Uterus (tissue), 3 donors: ENCODE measurements at regions not wholly inside any gene's neighbourhood (a gene's known extent, or its start where the extent isn't known, plus 50 kb on each side); places are given as distances from the start of the nearest gene placed in this dataset.

Experiments
- DNase-seq, 2 donors: peaks; one replicate each; pipeline ENCODE4 v3.0.0-alpha.2; 2019 to 2020
- H3K27ac ChIP-seq, 2 donors: fragments of 200-600 bp; sonication (generic); 1 replicate in 1 of 2; 2 replicates in 1 of 2; pipeline ENCODE4 v1.5.1; 2016 to 2018
- H3K27me3 ChIP-seq, 2 donors: fragments of 200-600 bp; sonication (generic); one replicate each; pipeline ENCODE4 v1.5.1; 2018 to 2019; ENCODE audit warnings: control low read depth in 1 of 2
- H3K36me3 ChIP-seq, 2 donors: fragments of 200-600 bp; sonication (generic); one replicate each; pipeline ENCODE4 v1.5.1; 2019; ENCODE audit warnings: control low read depth in 1 of 2
- H3K4me1 ChIP-seq, 2 donors: fragments of 200-600 bp; sonication (generic); one replicate each; pipeline ENCODE4 v1.5.1; 2018 to 2019; ENCODE audit warnings: control low read depth in 1 of 2
- H3K4me3 ChIP-seq, 2 donors: fragments of 200-600 bp; sonication (generic); 1 replicate in 1 of 2; 2 replicates in 1 of 2; pipeline ENCODE4 v1.5.1; 2018 to 2019; ENCODE audit warnings: mild to moderate bottlenecking in 1 of 2
- H3K9me3 ChIP-seq, 2 donors: fragments of 200-600 bp; sonication (generic); one replicate each; pipeline ENCODE4 v1.5.1; 2019; ENCODE audit warnings: control low read depth in 1 of 2
- POLR2A ChIP-seq, 2 donors: fragments of 450-650 bp; IDR thresholded peaks; one replicate each; pipeline ENCODE4 v1.6.1; 2016; ENCODE audit warnings: antibody characterized with exemption in 2 of 2, mild to moderate bottlenecking in 1 of 2, moderate library complexity in 1 of 2
- intact Hi-C: fragments of 100-400 bp; cut with DNase I; formaldehyde crosslinking; loops from one replicate; pipeline ENCODE4 v1.15.1; 2023; ENCODE audit warnings: low total_unique reads
- TF ChIP-seq, protein P1 (sequence below), 4 experiments: fragments of 200-600 bp in 2 of 4; fragments of 450-650 bp in 2 of 4; sonication (generic) in 2 of 4; IDR thresholded peaks; one replicate each; pipeline ENCODE4 v1.5.1; 2016 to 2019; ENCODE audit warnings: antibody characterized with exemption in 4 of 4, mild to moderate bottlenecking in 2 of 4, moderate library complexity in 1 of 4
- donor health status: DM: yes; HTN: yes; CAD: no.

GRCh38 chr13:86383151-86383550 lies 583.9 kb upstream of the SLITRK6 start:
- H3K9me3 ChIP-seq = no peaks in the 10 kb centered on the region
- no peaks in the 10 kb centered on the region for H3K36me3 ChIP-seq
- intact Hi-C loops = no loop called here
- no peaks in the 10 kb centered on the region for H3K27me3 ChIP-seq
- TF ChIP-seq, protein P1, sequence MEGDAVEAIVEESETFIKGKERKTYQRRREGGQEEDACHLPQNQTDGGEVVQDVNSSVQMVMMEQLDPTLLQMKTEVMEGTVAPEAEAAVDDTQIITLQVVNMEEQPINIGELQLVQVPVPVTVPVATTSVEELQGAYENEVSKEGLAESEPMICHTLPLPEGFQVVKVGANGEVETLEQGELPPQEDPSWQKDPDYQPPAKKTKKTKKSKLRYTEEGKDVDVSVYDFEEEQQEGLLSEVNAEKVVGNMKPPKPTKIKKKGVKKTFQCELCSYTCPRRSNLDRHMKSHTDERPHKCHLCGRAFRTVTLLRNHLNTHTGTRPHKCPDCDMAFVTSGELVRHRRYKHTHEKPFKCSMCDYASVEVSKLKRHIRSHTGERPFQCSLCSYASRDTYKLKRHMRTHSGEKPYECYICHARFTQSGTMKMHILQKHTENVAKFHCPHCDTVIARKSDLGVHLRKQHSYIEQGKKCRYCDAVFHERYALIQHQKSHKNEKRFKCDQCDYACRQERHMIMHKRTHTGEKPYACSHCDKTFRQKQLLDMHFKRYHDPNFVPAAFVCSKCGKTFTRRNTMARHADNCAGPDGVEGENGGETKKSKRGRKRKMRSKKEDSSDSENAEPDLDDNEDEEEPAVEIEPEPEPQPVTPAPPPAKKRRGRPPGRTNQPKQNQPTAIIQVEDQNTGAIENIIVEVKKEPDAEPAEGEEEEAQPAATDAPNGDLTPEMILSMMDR (IDR thresholded peaks at IDR 0.05) = no peak
- TF ChIP-seq POLR2A (IDR thresholded peaks at IDR 0.05) = no peak
- H3K27ac ChIP-seq = no peak overlapping the region
- no peak for DNase-seq
- H3K4me1 ChIP-seq = no peaks in the 10 kb centered on the region
- no peak overlapping the region for H3K4me3 ChIP-seq

DNA sequence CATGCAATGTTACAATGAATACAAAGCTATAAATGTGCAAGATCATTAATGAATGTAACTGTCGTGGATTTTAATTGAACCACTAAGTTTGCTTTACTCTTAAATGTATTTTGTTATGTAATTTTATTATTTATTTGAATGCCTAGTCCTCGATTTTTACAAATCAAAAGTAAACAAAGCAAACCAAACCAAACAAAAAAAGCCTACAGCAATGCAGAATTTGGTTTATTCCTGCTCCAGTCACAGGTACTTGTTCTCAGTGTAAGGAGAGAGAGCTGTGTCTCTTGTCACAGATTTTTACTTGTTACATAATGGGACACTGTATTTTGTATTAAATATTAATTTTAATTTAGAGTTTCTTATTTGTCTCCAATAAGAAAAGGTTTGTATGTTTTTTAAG lies 584.3 kb upstream of the SLITRK6 start:
- Histone ChIP-seq H3K4me1 (no peaks in the 10 kb centered on the region), H3K27me3 (no peaks in the 10 kb centered on the region), H3K27ac (no peak overlapping the region), H3K4me3 (no peak overlapping the region), H3K36me3 (no peaks in the 10 kb centered on the region), H3K9me3 (no peaks in the 10 kb centered on the region)
- intact Hi-C loops = no loop called here
- TF ChIP-seq, protein P1 (IDR thresholded peaks at IDR 0.05) = no peak
- TF ChIP-seq POLR2A (IDR thresholded peaks at IDR 0.05) = no peak
- DNase-seq = no peak

GRCh38 chr13:86397635-86398034 lies 598.4 kb upstream of the SLITRK6 start:
- H3K27ac ChIP-seq = no peak overlapping the region
- intact Hi-C loops = no loop called here
- H3K36me3 ChIP-seq = no peaks in the 10 kb centered on the region
- H3K27me3 ChIP-seq = no peaks in the 10 kb centered on the region
- H3K4me3 ChIP-seq = no peak overlapping the region
- no peaks in the 10 kb centered on the region for H3K4me1 ChIP-seq
- no peak for DNase-seq
- TF ChIP-seq, protein P1 (IDR thresholded peaks at IDR 0.05) = no peak
- TF ChIP-seq POLR2A (IDR thresholded peaks at IDR 0.05) = no peak
- no peaks in the 10 kb centered on the region for H3K9me3 ChIP-seq

- DNase-seq = no peak
- no peaks in the 10 kb centered on the region for H3K4me1 ChIP-seq
- no peaks in the 10 kb centered on the region for H3K36me3 ChIP-seq
- H3K27me3 ChIP-seq = no peaks in the 10 kb centered on the region
- intact Hi-C loops = no loop called here
- TF ChIP-seq POLR2A (IDR thresholded peaks at IDR 0.05) = no peak
- TF ChIP-seq, protein P1 (IDR thresholded peaks at IDR 0.05) = no peak
- no peak overlapping the region for H3K27ac ChIP-seq
- H3K4me3 ChIP-seq = no peak overlapping the region
- no peaks in the 10 kb centered on the region for H3K9me3 ChIP-seq
Observed at GRCh38 chr13:86399572-86399971, 600.4 kb upstream of the SLITRK6 start.

DNA sequence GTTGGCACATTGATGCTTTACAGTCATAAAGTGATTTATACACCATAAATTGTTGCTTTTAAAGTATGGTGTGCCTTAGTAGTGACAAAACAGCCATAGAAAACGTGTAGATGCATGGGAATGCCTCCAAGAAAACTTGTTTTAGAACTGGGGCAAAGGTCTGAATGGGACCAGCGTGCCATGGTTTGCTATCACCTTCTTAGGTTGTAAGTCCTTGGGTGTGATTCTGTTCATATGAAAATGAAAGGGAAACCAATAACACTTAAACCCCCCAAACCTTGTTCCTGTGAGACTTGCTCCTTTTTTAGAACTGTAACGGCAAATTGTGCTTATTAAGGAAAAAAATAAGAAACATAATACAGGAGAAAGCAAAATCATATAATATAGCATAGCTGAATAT lies 603.3 kb upstream of the SLITRK6 start:
- no peaks in the 10 kb centered on the region for H3K36me3 ChIP-seq
- no peak for DNase-seq
- intact Hi-C loops = no loop called here
- H3K4me1 ChIP-seq = no peaks in the 10 kb centered on the region
- no peaks in the 10 kb centered on the region for H3K27me3 ChIP-seq
- TF ChIP-seq POLR2A (IDR thresholded peaks at IDR 0.05) = no peak
- TF ChIP-seq, protein P1 (IDR thresholded peaks at IDR 0.05) = no peak
- H3K4me3 ChIP-seq = no peak overlapping the region
- H3K27ac ChIP-seq = no peak overlapping the region
- H3K9me3 ChIP-seq = no peaks in the 10 kb centered on the region
